HL-60 (cell line): ENCODE measurements at regions not wholly inside any gene's neighbourhood (a gene's known extent, or its start where the extent isn't known, plus 50 kb on each side); places are given as distances from the start of the nearest gene placed in this dataset.

Experiments used
- GABPA ChIP-seq: IDR thresholded peaks from 2 replicates; pipeline ENCODE4 v1.6.1; 2012; ENCODE audit warnings: low read depth
- REST ChIP-seq: IDR thresholded peaks from 2 replicates; pipeline ENCODE4 v1.6.1; 2012; ENCODE audit warnings: low read depth; ENCODE audit not compliant: insufficient replicate concordance

GRCh38 chr1:187091666-187092065 lies 262.9 kb downstream of the PLA2G4A start:
- TF ChIP-seq GABPA (no peak), REST (no peak)
